Peyer's patch (tissue), 4 donors: ENCODE measurements at regions not wholly inside any gene's neighbourhood (a gene's known extent, or its start where the extent isn't known, plus 50 kb on each side); places are given as distances from the start of the nearest gene placed in this dataset.

Experiments
- CTCF ChIP-seq, 6 experiments: fragments of 450-650 bp in 4 of 6; fragments of 200-600 bp in 2 of 6; sonication (generic) in 1 of 6; IDR thresholded peaks; one replicate each; pipeline ENCODE4 v1.5.1; 2017 to 2019; ENCODE audit warnings: antibody characterized with exemption in 6 of 6, mild to moderate bottlenecking in 3 of 6, moderate library complexity in 1 of 6
- POLR2A ChIP-seq, 2 donors: fragments of 450-650 bp; IDR thresholded peaks; one replicate each; pipeline ENCODE4 v1.5.1; 2017; ENCODE audit warnings: antibody characterized with exemption in 2 of 2, mild to moderate bottlenecking in 2 of 2, moderate library complexity in 2 of 2

GRCh38 chr14:85315733-85316290 lies 214.1 kb upstream of the FLRT2 start:
- no peak for TF ChIP-seq CTCF (IDR thresholded peaks at IDR 0.05)
- no peak for TF ChIP-seq POLR2A (IDR thresholded peaks at IDR 0.05)
